ENCODE measurements at regions not wholly inside any gene's neighbourhood (a gene's known extent, or its start where the extent isn't known, plus 50 kb on each side); places are given as distances from the start of the nearest gene placed in this dataset.

DNA sequence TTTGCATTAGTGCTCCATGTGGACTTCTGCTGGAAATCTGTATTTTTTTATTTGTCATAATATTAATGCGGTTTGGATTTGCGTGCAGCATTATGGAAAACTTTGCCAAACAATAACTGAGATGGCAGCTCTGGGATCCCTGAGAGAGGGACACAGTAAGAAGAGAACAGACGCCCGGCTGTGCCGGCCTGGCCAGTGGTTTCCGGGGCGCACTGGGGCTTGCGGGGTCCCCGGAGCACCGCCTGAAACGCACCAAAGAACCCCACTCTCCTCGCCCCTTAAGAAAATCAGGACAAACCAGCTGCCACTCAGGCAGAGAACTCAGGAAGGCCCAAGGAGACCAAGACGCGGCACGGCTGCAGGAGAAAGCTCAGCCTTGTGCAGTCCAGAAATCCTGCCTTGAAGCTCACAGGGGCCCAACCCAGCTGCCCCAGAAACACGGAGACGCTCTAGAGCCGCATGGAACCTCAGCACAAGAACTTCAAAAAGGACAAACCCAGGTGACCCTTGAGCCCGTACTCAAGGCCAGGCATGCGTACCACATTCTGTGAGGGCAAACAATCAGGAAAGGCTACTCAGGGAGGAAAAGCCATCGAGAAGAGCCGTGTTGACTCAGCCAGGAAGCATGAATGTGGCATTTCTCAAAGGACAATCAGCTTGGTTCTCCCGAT, 226.5 kb upstream of the CDYL start:
- TF ChIP-seq POLR2AphosphoS5 (IDR thresholded peaks at IDR 0.05) (no peak), POLR2A (IDR thresholded peaks at IDR 0.05) (no peak)
- TF ChIP-seq, protein P1, sequence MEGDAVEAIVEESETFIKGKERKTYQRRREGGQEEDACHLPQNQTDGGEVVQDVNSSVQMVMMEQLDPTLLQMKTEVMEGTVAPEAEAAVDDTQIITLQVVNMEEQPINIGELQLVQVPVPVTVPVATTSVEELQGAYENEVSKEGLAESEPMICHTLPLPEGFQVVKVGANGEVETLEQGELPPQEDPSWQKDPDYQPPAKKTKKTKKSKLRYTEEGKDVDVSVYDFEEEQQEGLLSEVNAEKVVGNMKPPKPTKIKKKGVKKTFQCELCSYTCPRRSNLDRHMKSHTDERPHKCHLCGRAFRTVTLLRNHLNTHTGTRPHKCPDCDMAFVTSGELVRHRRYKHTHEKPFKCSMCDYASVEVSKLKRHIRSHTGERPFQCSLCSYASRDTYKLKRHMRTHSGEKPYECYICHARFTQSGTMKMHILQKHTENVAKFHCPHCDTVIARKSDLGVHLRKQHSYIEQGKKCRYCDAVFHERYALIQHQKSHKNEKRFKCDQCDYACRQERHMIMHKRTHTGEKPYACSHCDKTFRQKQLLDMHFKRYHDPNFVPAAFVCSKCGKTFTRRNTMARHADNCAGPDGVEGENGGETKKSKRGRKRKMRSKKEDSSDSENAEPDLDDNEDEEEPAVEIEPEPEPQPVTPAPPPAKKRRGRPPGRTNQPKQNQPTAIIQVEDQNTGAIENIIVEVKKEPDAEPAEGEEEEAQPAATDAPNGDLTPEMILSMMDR (IDR thresholded peaks at IDR 0.05 in 8 of 11, conservative IDR thresholded peaks at IDR 0.05 in 3 of 11): no peak
- WGBS, 5 donors: 95 to 98% (median 95%) methylated on average over 22 to 23 of the region's 23 CpGs
- Histone ChIP-seq H3K27me3 (replicated peaks in 1 of 7) (peaks cover 0 to 14% (median 0%) of the 10 kb centered on the region in 7 donors), H3K4me3 (no peak overlapping the region), H3K9me3 (peaks cover 0 to 5% (median 0%) of the 10 kb centered on the region in 8 donors), H3K27ac (no peak overlapping the region), H3K36me3 (no peaks in the 10 kb centered on the region), H3K4me1 (no peaks in the 10 kb centered on the region)
- intact Hi-C loops (cut with DNase I; ENCODE audit: low total_unique reads): no loop called here
- no peak for DNase-seq

DNA sequence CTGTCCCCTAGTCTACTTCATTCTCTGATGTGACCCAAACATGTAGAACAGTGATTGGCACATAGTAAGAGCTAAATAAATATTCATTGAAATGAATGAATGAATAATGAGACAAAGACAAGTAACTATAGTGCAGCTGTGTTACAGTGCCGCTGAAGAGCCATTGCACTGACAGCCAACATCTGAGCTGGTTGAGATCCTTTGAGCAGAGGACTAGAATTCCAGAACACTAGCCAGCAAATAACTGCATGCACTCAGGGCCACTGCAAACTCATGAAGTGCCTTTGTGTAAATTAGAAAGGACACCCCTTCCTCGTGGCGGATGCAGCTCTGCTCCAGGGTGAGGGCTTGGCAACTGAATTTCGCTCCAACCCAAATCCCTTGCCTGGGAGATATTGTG, 230.3 kb upstream of the CDYL start:
- H3K27ac ChIP-seq: no peak overlapping the region
- no peak for TF ChIP-seq POLR2A (IDR thresholded peaks at IDR 0.05)
- TF ChIP-seq, protein P1 (IDR thresholded peaks at IDR 0.05 in 8 of 11, conservative IDR thresholded peaks at IDR 0.05 in 3 of 11): no peak
- no peak for TF ChIP-seq POLR2AphosphoS5 (IDR thresholded peaks at IDR 0.05)
- DNase-seq: no peak
- H3K4me1 ChIP-seq: no peaks in the 10 kb centered on the region
- H3K27me3 ChIP-seq (replicated peaks in 1 of 7): no peaks in the 10 kb centered on the region
- intact Hi-C loops (cut with DNase I; ENCODE audit: low total_unique reads): no loop called here
- H3K36me3 ChIP-seq: no peaks in the 10 kb centered on the region
- H3K4me3 ChIP-seq: no peak overlapping the region
- H3K9me3 ChIP-seq: peaks cover 0 to 5% (median 0%) of the 10 kb centered on the region in 8 donors
- WGBS, 5 donors: 47 to 79% (median 63%) methylated on average over 4 of the region's 4 CpGs

DNA sequence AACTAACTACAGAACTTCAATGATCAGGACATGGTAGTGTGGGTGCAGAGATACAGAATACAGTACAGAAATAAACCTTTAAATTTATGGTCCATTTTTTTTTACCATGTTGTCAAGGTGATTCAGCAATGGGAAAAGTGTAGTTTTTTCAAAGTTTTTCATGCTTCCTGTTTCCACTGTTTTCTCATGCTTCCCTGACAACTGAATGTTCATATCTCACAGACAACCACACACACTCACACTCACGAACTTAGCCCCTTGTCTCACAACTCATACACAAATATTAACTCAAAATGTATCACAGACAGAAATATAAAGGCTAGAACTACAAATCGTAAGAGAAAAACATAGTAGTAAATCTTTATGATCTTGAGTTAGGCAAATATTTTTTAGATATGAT, 232.6 kb upstream of the CDYL start:
- Histone ChIP-seq H3K36me3 (no peaks in the 10 kb centered on the region), H3K9me3 (peaks cover 0 to 5% (median 0%) of the 10 kb centered on the region in 8 donors), H3K27ac (no peak overlapping the region), H3K27me3 (replicated peaks in 1 of 7) (no peaks in the 10 kb centered on the region), H3K4me1 (no peaks in the 10 kb centered on the region), H3K4me3 (no peak overlapping the region)
- DNase-seq: no peak
- 54 to 68% (median 59%) methylated on average over 2 of the region's 2 CpGs for WGBS, 5 donors
- intact Hi-C loops (cut with DNase I; ENCODE audit: low total_unique reads): no loop called here
- TF ChIP-seq POLR2A (IDR thresholded peaks at IDR 0.05) (no peak), POLR2AphosphoS5 (IDR thresholded peaks at IDR 0.05) (no peak)
- TF ChIP-seq, protein P1 (IDR thresholded peaks at IDR 0.05 in 8 of 11, conservative IDR thresholded peaks at IDR 0.05 in 3 of 11): no peak

DNA sequence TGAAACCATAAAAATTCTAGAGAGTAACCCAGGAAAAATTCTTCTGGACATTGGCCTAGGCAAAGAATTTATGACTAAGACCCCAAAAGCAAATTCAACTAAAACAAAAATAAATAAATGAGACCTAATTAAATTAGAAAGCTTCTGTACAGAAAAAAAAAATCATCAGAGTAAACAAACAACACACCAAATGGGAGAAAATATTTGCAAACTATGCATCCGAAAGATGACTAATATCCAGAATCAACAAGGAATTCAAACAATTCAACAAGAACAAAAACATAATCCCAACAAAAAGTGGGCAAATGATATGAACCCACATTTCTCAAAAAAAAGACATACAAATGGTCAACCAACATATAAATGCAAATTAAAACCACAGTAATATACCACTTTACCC, 242.6 kb upstream of the CDYL start:
- intact Hi-C loops (cut with DNase I; ENCODE audit: low total_unique reads): no loop called here
- no peak for DNase-seq
- no peak for TF ChIP-seq POLR2A (IDR thresholded peaks at IDR 0.05)
- TF ChIP-seq, protein P1 (IDR thresholded peaks at IDR 0.05 in 8 of 11, conservative IDR thresholded peaks at IDR 0.05 in 3 of 11): no peak
- TF ChIP-seq POLR2AphosphoS5 (IDR thresholded peaks at IDR 0.05): no peak
- no peaks in the 10 kb centered on the region for H3K36me3 ChIP-seq
- WGBS, 5 donors: 93 to 100% (median 98%) methylated on average over 1 of the region's 1 CpG
- H3K4me1 ChIP-seq: no peaks in the 10 kb centered on the region
- no peak overlapping the region for H3K4me3 ChIP-seq
- H3K9me3 ChIP-seq: peaks cover 0 to 72% (median 34%) of the 10 kb centered on the region in 8 donors
- no peak overlapping the region for H3K27ac ChIP-seq
- no peaks in the 10 kb centered on the region for H3K27me3 ChIP-seq (replicated peaks in 1 of 7)

Measured in spleen (tissue), 11 donors.